ENCODE measurements at regions not wholly inside any gene's neighbourhood (a gene's known extent, or its start where the extent isn't known, plus 50 kb on each side); places are given as distances from the start of the nearest gene placed in this dataset.

DNA sequence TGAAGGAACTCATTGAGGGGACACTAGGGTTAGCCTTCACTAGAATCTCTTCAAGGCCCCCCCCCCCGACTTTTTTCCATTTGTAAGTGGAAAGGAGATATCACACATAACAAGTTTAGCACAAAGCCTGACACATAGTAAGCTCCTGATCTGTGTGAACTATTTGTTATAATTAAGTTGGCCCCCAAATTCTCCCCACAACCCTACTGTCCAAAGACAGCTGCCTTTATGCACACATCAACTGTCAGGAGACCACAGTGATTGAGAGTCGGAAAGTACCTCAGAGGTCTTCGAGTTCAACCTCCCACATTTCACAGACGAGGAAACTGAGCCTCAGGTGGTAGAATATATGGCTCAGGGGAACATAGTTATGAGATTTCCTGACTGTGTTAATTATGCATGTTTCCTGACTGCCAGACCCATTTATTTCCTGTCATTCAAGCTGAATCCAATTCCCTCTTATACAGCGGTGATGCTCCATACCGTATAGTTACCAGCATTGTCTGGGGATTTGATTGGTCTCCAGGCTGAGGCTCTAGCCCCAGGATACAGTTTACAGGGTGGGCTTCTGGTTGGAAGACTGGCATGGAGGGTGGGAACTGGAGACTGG is 227.4 kb upstream of the CMC1 start:
- TF ChIP-seq POLR2A (IDR thresholded peaks at IDR 0.05; ENCODE audit: low read length) (no peak), GATA1 (IDR thresholded peaks at IDR 0.05; ENCODE audit: low read depth, low read length) (no peak)
